ENCODE measurements at regions not wholly inside any gene's neighbourhood (a gene's known extent, or its start where the extent isn't known, plus 50 kb on each side); places are given as distances from the start of the nearest gene placed in this dataset.

DNA sequence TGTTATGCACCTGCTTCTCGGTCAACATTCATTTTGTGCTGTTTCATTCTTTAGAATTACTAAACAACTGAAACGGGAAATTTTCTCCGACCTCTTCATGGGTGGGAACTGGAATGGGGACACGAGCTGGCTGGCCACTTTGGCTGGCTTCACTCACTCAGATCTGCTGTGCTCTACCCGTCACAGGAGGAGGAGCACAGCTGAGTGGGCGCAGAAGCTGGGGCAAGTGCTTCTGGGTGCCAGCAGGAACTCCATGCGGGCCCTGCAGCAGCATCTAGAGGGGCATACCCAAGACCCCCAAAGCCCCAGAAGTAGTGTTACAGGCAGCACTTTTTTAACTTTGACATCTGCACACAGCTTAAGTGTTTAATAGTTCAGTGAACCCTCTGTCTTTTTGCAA, 109.6 kb downstream of the TMEM144 start:
- TF ChIP-seq, protein P1, sequence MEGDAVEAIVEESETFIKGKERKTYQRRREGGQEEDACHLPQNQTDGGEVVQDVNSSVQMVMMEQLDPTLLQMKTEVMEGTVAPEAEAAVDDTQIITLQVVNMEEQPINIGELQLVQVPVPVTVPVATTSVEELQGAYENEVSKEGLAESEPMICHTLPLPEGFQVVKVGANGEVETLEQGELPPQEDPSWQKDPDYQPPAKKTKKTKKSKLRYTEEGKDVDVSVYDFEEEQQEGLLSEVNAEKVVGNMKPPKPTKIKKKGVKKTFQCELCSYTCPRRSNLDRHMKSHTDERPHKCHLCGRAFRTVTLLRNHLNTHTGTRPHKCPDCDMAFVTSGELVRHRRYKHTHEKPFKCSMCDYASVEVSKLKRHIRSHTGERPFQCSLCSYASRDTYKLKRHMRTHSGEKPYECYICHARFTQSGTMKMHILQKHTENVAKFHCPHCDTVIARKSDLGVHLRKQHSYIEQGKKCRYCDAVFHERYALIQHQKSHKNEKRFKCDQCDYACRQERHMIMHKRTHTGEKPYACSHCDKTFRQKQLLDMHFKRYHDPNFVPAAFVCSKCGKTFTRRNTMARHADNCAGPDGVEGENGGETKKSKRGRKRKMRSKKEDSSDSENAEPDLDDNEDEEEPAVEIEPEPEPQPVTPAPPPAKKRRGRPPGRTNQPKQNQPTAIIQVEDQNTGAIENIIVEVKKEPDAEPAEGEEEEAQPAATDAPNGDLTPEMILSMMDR (conservative IDR thresholded peaks at IDR 0.05; ENCODE audit: low read length): no peak
- TF ChIP-seq EZH2phosphoT487 (IDR thresholded peaks at IDR 0.05; ENCODE audit: borderline replicate concordance, low read depth, low read length): no peak
